Prostate gland (tissue), 2 donors: ENCODE measurements at regions not wholly inside any gene's neighbourhood (a gene's known extent, or its start where the extent isn't known, plus 50 kb on each side); places are given as distances from the start of the nearest gene placed in this dataset.

Experiments used
- CTCF ChIP-seq, 4 experiments: fragments of 200-600 bp in 2 of 4; fragments of 450-650 bp in 2 of 4; sonication (generic) in 2 of 4; IDR thresholded peaks; 1 replicate in 3 of 4; 2 replicates in 1 of 4; pipeline ENCODE4 v1.5.1; 2016 to 2019; ENCODE audit warnings: antibody characterized with exemption in 4 of 4, mild to moderate bottlenecking in 2 of 4, moderate library complexity in 2 of 4
- POLR2A ChIP-seq: fragments of 450-650 bp; IDR thresholded peaks from one replicate; pipeline ENCODE4 v1.6.1; 2016; ENCODE audit warnings: antibody characterized with exemption, mild to moderate bottlenecking
- POLR2AphosphoS5 ChIP-seq: sonication (generic); formaldehyde crosslinking; IDR thresholded peaks from one replicate; pipeline ENCODE4 v1.6.1; 2017; ENCODE audit warnings: antibody characterized with exemption

- TF ChIP-seq CTCF (IDR thresholded peaks at IDR 0.05) (no peak), POLR2A (no peak), POLR2AphosphoS5 (no peak)
These were observed 78.1 kb upstream of the TNIP3 start for GRCh38 chr4:121242188-121242750.
